Kidney (tissue), 13 donors: ENCODE measurements at regions not wholly inside any gene's neighbourhood (a gene's known extent, or its start where the extent isn't known, plus 50 kb on each side); places are given as distances from the start of the nearest gene placed in this dataset.

Experiments
- DNase-seq, 5 donors: peaks; one replicate each; pipeline ENCODE4 v3.0.0-alpha.2; 2013 to 2020
- FAIRE-seq: peaks from 2 replicates; lab custom pipeline; 2012; peaks lifted over from hg19 to GRCh38; lab: Jason Lieb, UNC
- H3K27ac ChIP-seq, 2 donors: one replicate each; pipeline ENCODE4 v1.7.0; 2013; ENCODE audit warnings: low read depth in 2 of 2, low read length in 2 of 2, inconsistent platforms in 1 of 2
- H3K27me3 ChIP-seq: one replicate; pipeline ENCODE4 v1.7.1; 2013; ENCODE audit warnings: low read length, inconsistent platforms; ENCODE audit not compliant: control insufficient read depth, insufficient read depth
- H3K36me3 ChIP-seq, 3 donors: one replicate each; pipeline versions ENCODE4 v1.7.0 to v1.7.1; 2013; ENCODE audit warnings: low read length in 3 of 3, control low read depth in 1 of 3, inconsistent platforms in 1 of 3; ENCODE audit not compliant: insufficient read depth in 3 of 3, control insufficient read depth in 2 of 3
- H3K4me1 ChIP-seq, 3 donors: one replicate each; pipeline versions ENCODE4 v1.7.0 to v1.7.1; 2013; ENCODE audit warnings: low read length in 3 of 3, inconsistent platforms in 1 of 3, low read depth in 1 of 3; ENCODE audit not compliant: control insufficient read depth in 2 of 3, insufficient read depth in 2 of 3
- H3K4me3 ChIP-seq, 3 donors: one replicate each; pipeline versions ENCODE4 v1.7.0 to v1.8.1; 2013; ENCODE audit warnings: low read length in 3 of 3, control low read depth in 1 of 3, inconsistent platforms in 1 of 3
- H3K9ac ChIP-seq, 3 donors: one replicate each; pipeline versions ENCODE4 v1.7.0 to v1.7.1; 2013; ENCODE audit warnings: low read length in 3 of 3, control low read depth in 1 of 3, inconsistent platforms in 1 of 3
- H3K9me3 ChIP-seq, 3 donors: one replicate each; pipeline versions ENCODE4 v1.7.0 to v1.7.1; 2013; ENCODE audit warnings: low read length in 3 of 3, control low read depth in 1 of 3, inconsistent platforms in 1 of 3; ENCODE audit not compliant: control insufficient read depth in 2 of 3, insufficient read depth in 1 of 3
- intact Hi-C: fragments of 100-400 bp; cut with DNase I; formaldehyde crosslinking; loops from one replicate; pipeline ENCODE4 v1.11.1; 2022
- TF ChIP-seq, protein P1 (sequence below): IDR thresholded peaks from 3 replicates; pipeline ENCODE4 v1.5.1; 2012; ENCODE audit warnings: mild to moderate bottlenecking, moderate library complexity, borderline replicate concordance; ENCODE audit not compliant: insufficient read depth; ENCODE audit errors: extremely low read depth
- donor health status: control.
- donor health status: control.
- donor health status: control.
- donor health status: control.
- donor health status: control.
- donor health status: DM: yes; HTN: yes; CAD: no.
- donor health status: Normal renal cell carcinoma (clear cell type).

DNA sequence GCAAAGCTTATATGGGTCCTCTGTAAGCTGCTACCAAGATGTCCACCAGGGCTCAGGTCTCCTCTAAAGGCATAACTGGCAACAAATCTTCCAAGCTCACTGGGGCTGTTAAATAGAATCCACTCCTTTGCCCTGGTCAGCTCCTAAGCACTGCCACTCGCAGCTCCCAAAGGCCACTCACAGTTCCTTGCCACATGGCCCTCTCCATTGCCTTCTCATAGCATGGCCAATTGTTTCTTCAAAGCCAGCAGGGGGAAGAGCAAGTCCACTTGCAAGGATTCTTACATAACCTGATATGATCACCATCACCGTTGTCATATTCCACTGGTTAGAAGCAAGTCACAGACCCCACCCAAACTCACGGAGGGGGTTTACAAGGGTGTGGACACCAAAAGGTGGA, 199.5 kb downstream of the SUCLA2 start:
- Histone ChIP-seq H3K36me3 (no peaks in the 10 kb centered on the region), H3K27ac (no peak overlapping the region), H3K27me3 (no peaks in the 10 kb centered on the region), H3K9ac (no peak overlapping the region), H3K4me1 (peaks cover 0 to 2% (median 0%) of the 10 kb centered on the region in 3 donors), H3K9me3 (no peaks in the 10 kb centered on the region), H3K4me3 (no peak overlapping the region)
- FAIRE-seq (no peak), DNase-seq (no peak)
- intact Hi-C loops, result no loop called here
- TF ChIP-seq, protein P1, sequence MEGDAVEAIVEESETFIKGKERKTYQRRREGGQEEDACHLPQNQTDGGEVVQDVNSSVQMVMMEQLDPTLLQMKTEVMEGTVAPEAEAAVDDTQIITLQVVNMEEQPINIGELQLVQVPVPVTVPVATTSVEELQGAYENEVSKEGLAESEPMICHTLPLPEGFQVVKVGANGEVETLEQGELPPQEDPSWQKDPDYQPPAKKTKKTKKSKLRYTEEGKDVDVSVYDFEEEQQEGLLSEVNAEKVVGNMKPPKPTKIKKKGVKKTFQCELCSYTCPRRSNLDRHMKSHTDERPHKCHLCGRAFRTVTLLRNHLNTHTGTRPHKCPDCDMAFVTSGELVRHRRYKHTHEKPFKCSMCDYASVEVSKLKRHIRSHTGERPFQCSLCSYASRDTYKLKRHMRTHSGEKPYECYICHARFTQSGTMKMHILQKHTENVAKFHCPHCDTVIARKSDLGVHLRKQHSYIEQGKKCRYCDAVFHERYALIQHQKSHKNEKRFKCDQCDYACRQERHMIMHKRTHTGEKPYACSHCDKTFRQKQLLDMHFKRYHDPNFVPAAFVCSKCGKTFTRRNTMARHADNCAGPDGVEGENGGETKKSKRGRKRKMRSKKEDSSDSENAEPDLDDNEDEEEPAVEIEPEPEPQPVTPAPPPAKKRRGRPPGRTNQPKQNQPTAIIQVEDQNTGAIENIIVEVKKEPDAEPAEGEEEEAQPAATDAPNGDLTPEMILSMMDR, result no peak

DNA sequence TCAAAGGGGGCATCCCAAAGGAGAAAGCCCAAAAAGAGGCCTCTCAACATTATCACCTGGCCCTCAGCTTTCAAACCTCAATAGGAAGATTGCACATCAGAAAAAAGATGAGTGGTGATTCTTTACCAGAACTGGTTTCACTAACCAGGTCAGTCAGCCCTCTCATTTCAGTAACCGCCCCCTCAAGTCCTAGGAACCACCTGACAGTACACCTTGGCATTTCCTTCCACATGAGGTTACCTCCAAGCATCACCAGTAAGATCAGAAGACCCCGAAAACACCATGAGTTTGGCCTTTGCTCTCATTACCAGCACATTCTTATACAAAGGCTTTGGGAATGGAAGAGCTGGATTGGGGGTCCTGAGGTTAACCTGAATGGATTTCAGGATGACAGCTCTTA, 200.5 kb downstream of the SUCLA2 start:
- Histone ChIP-seq H3K4me1 (peaks cover 0 to 2% (median 0%) of the 10 kb centered on the region in 3 donors), H3K4me3 (no peak overlapping the region), H3K36me3 (no peaks in the 10 kb centered on the region), H3K9ac (no peak overlapping the region), H3K9me3 (no peaks in the 10 kb centered on the region), H3K27me3 (no peaks in the 10 kb centered on the region), H3K27ac (no peak overlapping the region)
- DNase-seq, result no peak
- TF ChIP-seq, protein P1, result no peak
- FAIRE-seq, result no peak
- intact Hi-C loops, result no loop called here

DNA sequence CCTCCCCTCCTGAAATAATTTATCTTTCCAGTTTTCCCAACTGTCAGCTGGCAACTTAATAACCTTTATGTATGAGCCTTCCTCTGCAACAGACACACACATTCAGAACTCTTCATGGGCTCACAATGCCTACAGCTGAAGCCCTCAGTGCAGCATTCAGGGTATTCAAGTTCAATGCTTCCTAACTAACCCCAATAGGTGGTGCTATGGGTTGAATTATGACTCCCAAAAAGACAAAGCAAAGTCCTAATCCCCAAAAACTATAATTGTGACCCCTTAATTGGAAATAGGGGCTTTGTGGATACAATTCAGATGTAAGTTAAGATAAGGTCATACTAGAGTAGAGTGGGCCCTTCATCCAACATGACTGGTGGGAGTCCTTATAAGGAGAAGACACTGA, 202.2 kb downstream of the SUCLA2 start:
- H3K27ac ChIP-seq, result no peak overlapping the region
- H3K27me3 ChIP-seq, result no peaks in the 10 kb centered on the region
- no peaks in the 10 kb centered on the region for H3K36me3 ChIP-seq
- H3K4me1 ChIP-seq, result peaks cover 0 to 2% (median 0%) of the 10 kb centered on the region in 3 donors
- intact Hi-C loops, result no loop called here
- peak in 2 of 5 donors; percentile 22 to 39 for DNase-seq
- TF ChIP-seq, protein P1, result peak; percentile 14
- no peak overlapping the region for H3K4me3 ChIP-seq
- H3K9me3 ChIP-seq, result no peaks in the 10 kb centered on the region
- no peak for FAIRE-seq
- no peak overlapping the region for H3K9ac ChIP-seq

DNA sequence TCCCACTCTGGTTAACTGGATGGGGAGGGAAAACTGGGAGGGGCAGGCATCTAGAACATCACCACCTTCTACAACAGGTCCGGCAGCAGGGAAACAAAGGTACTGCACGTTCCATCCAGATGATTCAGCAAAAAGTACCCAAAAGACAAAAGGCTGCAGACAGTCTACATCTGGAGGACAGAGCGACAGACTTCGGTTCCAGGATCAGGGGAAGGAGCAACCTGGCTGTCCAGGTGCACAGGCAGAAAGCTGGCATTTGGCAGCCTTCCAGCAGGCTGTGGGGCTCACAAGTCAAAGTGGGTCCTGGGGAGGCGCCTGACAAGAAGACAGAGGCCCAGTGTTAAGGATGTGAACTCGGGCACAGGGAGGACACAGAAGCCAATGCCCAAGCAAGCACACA, 202.9 kb downstream of the SUCLA2 start:
- no peaks in the 10 kb centered on the region for H3K9me3 ChIP-seq
- no peaks in the 10 kb centered on the region for H3K27me3 ChIP-seq
- H3K4me3 ChIP-seq, result no peak overlapping the region
- FAIRE-seq (no peak), DNase-seq (no peak)
- intact Hi-C loops, result no loop called here
- no peaks in the 10 kb centered on the region for H3K36me3 ChIP-seq
- H3K9ac ChIP-seq, result no peak overlapping the region
- H3K27ac ChIP-seq, result no peak overlapping the region
- TF ChIP-seq, protein P1, result no peak
- H3K4me1 ChIP-seq, result peaks cover 0 to under 1% (median 0%) of the 10 kb centered on the region in 3 donors
